ENCODE measurements at regions not wholly inside any gene's neighbourhood (a gene's known extent, or its start where the extent isn't known, plus 50 kb on each side); places are given as distances from the start of the nearest gene placed in this dataset.
A peak's percentile ranks its signal among the peaks of the same experiment; 100 is the strongest.

DNA sequence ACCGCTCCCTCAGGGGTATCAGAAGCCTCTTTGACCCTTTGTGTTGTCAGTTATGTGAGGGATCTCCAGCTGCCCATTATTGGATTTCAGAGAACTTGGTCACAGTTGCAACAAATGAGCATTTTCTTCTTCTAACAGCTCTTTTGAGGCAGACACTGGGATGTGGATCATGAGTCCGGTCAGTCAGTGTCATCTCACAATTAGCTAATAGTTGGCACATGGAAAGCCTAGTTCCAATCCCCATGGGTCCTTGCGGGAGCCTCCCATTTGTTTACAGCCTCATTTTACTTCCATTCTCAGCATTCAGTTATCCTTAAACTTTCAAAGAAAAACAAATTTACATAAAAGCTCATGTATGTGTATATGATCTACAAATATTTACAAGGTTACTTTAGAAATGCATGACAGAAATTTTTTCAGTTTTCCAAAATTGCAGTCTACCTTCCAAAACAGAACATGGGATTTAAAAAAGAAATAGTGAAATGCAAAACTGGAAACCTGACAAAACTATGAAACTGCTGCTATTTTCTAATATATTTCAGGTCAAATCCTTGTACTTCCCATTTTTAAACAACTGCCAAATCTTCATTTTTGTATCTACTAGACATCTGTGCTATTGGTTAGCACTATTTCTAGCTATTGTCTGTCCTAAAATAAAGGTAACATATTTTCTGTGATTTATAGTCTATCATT is 547.1 kb upstream of the ZEB2 start:
- Histone ChIP-seq H3K4me2 (no peak overlapping the region), H3K27me3 (ENCODE audit: insufficient read depth) (no peaks in the 10 kb centered on the region), H2AFZ (peak overlapping the region; percentile 25; the same call in 1 of the 2 replicates), H3K79me2 (replicated peaks; ENCODE audit: insufficient read depth) (no peaks in the 10 kb centered on the region), H3F3A (replicated peaks; ENCODE audit: low read depth) (no peaks in the 10 kb centered on the region), H3K4me1 (ENCODE audit: insufficient read depth) (no peaks in the 10 kb centered on the region), H3K4me3 (no peak overlapping the region), H3K27ac (ENCODE audit: low read depth) (no peak overlapping the region), H4K20me1 (replicated peaks; ENCODE audit: insufficient read depth) (no peaks in the 10 kb centered on the region), H3K36me3 (ENCODE audit: insufficient read depth) (no peaks in the 10 kb centered on the region), H3K9me2 (ENCODE audit: insufficient read depth) (no peaks in the 10 kb centered on the region; the same call in 1 of the 2 replicates)
- peaks cover 7% of the 10 kb centered on the region; the same call in 2 of the 3 replicates for H3K9me3 Mint-ChIP-seq
- no peak for TF ChIP-seq CREB1 (CRISPR knock-in tag; IDR thresholded peaks at IDR 0.05; ENCODE audit: low read depth)
- TF ChIP-seq, protein P1, sequence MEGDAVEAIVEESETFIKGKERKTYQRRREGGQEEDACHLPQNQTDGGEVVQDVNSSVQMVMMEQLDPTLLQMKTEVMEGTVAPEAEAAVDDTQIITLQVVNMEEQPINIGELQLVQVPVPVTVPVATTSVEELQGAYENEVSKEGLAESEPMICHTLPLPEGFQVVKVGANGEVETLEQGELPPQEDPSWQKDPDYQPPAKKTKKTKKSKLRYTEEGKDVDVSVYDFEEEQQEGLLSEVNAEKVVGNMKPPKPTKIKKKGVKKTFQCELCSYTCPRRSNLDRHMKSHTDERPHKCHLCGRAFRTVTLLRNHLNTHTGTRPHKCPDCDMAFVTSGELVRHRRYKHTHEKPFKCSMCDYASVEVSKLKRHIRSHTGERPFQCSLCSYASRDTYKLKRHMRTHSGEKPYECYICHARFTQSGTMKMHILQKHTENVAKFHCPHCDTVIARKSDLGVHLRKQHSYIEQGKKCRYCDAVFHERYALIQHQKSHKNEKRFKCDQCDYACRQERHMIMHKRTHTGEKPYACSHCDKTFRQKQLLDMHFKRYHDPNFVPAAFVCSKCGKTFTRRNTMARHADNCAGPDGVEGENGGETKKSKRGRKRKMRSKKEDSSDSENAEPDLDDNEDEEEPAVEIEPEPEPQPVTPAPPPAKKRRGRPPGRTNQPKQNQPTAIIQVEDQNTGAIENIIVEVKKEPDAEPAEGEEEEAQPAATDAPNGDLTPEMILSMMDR (conservative IDR thresholded peaks at IDR 0.05; ENCODE audit: low read depth in 2 of 2) = no peak
- TF ChIP-seq, protein P2, sequence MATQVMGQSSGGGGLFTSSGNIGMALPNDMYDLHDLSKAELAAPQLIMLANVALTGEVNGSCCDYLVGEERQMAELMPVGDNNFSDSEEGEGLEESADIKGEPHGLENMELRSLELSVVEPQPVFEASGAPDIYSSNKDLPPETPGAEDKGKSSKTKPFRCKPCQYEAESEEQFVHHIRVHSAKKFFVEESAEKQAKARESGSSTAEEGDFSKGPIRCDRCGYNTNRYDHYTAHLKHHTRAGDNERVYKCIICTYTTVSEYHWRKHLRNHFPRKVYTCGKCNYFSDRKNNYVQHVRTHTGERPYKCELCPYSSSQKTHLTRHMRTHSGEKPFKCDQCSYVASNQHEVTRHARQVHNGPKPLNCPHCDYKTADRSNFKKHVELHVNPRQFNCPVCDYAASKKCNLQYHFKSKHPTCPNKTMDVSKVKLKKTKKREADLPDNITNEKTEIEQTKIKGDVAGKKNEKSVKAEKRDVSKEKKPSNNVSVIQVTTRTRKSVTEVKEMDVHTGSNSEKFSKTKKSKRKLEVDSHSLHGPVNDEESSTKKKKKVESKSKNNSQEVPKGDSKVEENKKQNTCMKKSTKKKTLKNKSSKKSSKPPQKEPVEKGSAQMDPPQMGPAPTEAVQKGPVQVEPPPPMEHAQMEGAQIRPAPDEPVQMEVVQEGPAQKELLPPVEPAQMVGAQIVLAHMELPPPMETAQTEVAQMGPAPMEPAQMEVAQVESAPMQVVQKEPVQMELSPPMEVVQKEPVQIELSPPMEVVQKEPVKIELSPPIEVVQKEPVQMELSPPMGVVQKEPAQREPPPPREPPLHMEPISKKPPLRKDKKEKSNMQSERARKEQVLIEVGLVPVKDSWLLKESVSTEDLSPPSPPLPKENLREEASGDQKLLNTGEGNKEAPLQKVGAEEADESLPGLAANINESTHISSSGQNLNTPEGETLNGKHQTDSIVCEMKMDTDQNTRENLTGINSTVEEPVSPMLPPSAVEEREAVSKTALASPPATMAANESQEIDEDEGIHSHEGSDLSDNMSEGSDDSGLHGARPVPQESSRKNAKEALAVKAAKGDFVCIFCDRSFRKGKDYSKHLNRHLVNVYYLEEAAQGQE (IDR thresholded peaks at IDR 0.05; ENCODE audit: unreplicated experiment) = no peak
- TF ChIP-seq, protein P3, sequence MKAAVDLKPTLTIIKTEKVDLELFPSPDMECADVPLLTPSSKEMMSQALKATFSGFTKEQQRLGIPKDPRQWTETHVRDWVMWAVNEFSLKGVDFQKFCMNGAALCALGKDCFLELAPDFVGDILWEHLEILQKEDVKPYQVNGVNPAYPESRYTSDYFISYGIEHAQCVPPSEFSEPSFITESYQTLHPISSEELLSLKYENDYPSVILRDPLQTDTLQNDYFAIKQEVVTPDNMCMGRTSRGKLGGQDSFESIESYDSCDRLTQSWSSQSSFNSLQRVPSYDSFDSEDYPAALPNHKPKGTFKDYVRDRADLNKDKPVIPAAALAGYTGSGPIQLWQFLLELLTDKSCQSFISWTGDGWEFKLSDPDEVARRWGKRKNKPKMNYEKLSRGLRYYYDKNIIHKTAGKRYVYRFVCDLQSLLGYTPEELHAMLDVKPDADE (IDR thresholded peaks at IDR 0.05) = no peak
- TF ChIP-seq POLR2AphosphoS5 (IDR thresholded peaks at IDR 0.05; ENCODE audit: low read depth) = no peak
- TF ChIP-seq EZH2phosphoT487 (IDR thresholded peaks at IDR 0.05; ENCODE audit: unreplicated experiment) = no peak
- TF ChIP-seq JUNB (IDR thresholded peaks at IDR 0.05; ENCODE audit: unreplicated experiment) = no peak
- TF ChIP-seq STAT1 (IDR thresholded peaks at IDR 0.05; ENCODE audit: unreplicated experiment) = no peak
- no peak for TF ChIP-seq NANOG (IDR thresholded peaks at IDR 0.05; ENCODE audit: borderline replicate concordance)
- H3K4me1 Mint-ChIP-seq = peaks cover 8% of the 10 kb centered on the region; the same call in 2 of the 3 replicates
- H3K4me3 Mint-ChIP-seq = no peak overlapping the region
- H3K27ac Mint-ChIP-seq = no peak overlapping the region
- no peak for ATAC-seq
- H3K36me3 Mint-ChIP-seq (ENCODE audit: low read depth) = no peaks in the 10 kb centered on the region; the same call in 2 of the 3 replicates
- no peaks in the 10 kb centered on the region for H3K27me3 Mint-ChIP-seq (ENCODE audit: insufficient read depth, low read depth, poor library complexity)
- DNase-seq (ENCODE audit: low spot score) = no peak

All from GM23338 (cell line).